ENCODE measurements at regions not wholly inside any gene's neighbourhood (a gene's known extent, or its start where the extent isn't known, plus 50 kb on each side); places are given as distances from the start of the nearest gene placed in this dataset.

GRCh38 chr11:111063726-111064517 lies 181.6 kb upstream of the POU2AF2 start:
- H3K4me2 ChIP-seq (ENCODE audit: low read length), result no peak overlapping the region
- no peak overlapping the region for H2AFZ ChIP-seq
- no peak overlapping the region for H3K4me3 ChIP-seq (ENCODE audit: low read depth, low read length)
- H3K9ac ChIP-seq, result no peak overlapping the region
- TF ChIP-seq CTCF (IDR thresholded peaks at IDR 0.05), result no peak
- H3K27me3 ChIP-seq (ENCODE audit: control insufficient read depth, insufficient read depth, low read length), result no peaks in the 10 kb centered on the region
- no peaks in the 10 kb centered on the region for H3K9me3 ChIP-seq (ENCODE audit: control insufficient read depth, low read length)
- H3K79me2 ChIP-seq, result no peaks in the 10 kb centered on the region
- no peak overlapping the region for H3K27ac ChIP-seq
- no peaks in the 10 kb centered on the region for H3K4me1 ChIP-seq
- no peaks in the 10 kb centered on the region for H3K36me3 ChIP-seq (ENCODE audit: control insufficient read depth, insufficient read depth, low read length)

DNA sequence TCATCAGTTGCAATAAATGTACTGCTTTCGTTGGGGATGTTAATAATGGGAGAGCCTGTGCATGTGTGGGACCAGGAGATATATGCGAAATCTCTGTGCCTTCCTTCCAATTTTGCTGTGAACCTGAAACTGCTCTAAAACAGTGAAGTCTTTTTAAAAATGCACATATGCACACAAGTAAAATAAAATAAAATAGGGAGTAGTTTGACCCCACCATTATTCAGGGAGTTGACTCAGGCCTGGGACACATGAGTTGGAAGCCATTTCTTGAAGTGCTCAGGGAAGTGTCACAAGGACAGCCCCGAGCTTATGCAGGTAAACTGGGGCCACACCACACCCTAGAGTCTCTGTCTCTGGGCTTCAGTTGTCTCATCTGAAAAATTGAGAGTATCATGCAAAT lies 183.1 kb upstream of the POU2AF2 start:
- no peak overlapping the region for H3K9ac ChIP-seq

DNA sequence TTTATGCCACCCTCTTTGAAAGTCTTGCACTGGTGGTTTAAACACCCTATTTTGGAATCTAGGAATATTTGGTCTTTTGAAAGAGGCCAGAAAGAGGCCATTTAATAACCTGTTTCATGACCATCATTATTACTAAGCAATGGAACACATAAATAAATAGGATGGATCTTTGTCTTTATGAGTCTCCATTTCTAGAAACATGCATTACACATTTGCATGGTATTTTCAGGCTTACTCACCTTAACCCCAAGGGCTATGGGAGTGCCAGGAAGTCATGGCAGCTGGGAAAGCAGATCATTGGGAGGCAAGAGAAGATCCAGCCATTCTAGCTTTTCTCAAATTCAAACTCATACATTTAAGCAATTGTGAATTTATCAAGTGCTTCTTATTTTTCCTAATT lies 185.8 kb upstream of the POU2AF2 start:
- no peaks in the 10 kb centered on the region for H3K9me3 ChIP-seq (ENCODE audit: control insufficient read depth, low read length)
- no peaks in the 10 kb centered on the region for H3K27me3 ChIP-seq (ENCODE audit: control insufficient read depth, insufficient read depth, low read length)
- no peak overlapping the region for H3K4me3 ChIP-seq (ENCODE audit: low read depth, low read length)
- no peak overlapping the region for H3K4me2 ChIP-seq (ENCODE audit: low read length)
- H3K27ac ChIP-seq, result no peak overlapping the region
- H2AFZ ChIP-seq, result no peak overlapping the region
- H3K36me3 ChIP-seq (ENCODE audit: control insufficient read depth, insufficient read depth, low read length), result no peaks in the 10 kb centered on the region
- TF ChIP-seq CTCF (IDR thresholded peaks at IDR 0.05), result no peak
- no peaks in the 10 kb centered on the region for H3K79me2 ChIP-seq
- no peak overlapping the region for H3K9ac ChIP-seq
- no peaks in the 10 kb centered on the region for H3K4me1 ChIP-seq

More for the DNA sequence above, 183.1 kb upstream of the POU2AF2 start:
- Histone ChIP-seq H3K27me3 (ENCODE audit: control insufficient read depth, insufficient read depth, low read length) (no peaks in the 10 kb centered on the region), H2AFZ (no peak overlapping the region), H3K79me2 (no peaks in the 10 kb centered on the region), H3K4me3 (ENCODE audit: low read depth, low read length) (no peak overlapping the region), H3K4me2 (ENCODE audit: low read length) (no peak overlapping the region), H3K36me3 (ENCODE audit: control insufficient read depth, insufficient read depth, low read length) (no peaks in the 10 kb centered on the region), H3K27ac (no peak overlapping the region), H3K4me1 (no peaks in the 10 kb centered on the region), H3K9me3 (ENCODE audit: control insufficient read depth, low read length) (no peaks in the 10 kb centered on the region)
- TF ChIP-seq CTCF (IDR thresholded peaks at IDR 0.05), result no peak

DNA sequence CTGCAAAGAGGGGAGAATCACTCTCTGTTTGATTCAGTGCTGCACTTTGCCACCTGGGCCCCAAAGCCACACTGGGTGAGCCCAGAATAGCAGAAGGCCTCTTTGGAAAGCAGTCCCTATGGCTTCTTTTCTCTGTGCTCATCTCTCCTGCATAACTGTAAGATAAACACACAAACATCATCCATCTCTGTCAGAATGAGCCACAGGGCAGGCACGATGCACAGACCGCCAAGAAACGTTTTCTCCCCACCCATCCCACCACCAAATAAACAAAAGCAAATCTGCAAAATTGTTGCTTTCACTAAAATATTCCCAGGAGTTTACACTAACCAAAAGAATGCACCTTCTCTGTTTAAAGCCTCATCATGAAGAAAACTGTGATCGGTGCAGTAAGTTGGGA lies 196.4 kb upstream of the POU2AF2 start:
- H2AFZ ChIP-seq, result no peak overlapping the region
- H3K27ac ChIP-seq, result no peak overlapping the region
- no peak overlapping the region for H3K4me2 ChIP-seq (ENCODE audit: low read length)
- no peaks in the 10 kb centered on the region for H3K27me3 ChIP-seq (ENCODE audit: control insufficient read depth, insufficient read depth, low read length)
- no peaks in the 10 kb centered on the region for H3K36me3 ChIP-seq (ENCODE audit: control insufficient read depth, insufficient read depth, low read length)
- TF ChIP-seq CTCF (IDR thresholded peaks at IDR 0.05), result no peak
- H3K79me2 ChIP-seq, result no peaks in the 10 kb centered on the region
- no peak overlapping the region for H3K4me3 ChIP-seq (ENCODE audit: low read depth, low read length)
- no peaks in the 10 kb centered on the region for H3K9me3 ChIP-seq (ENCODE audit: control insufficient read depth, low read length)
- H3K4me1 ChIP-seq, result no peaks in the 10 kb centered on the region
- no peak overlapping the region for H3K9ac ChIP-seq

GRCh38 chr11:111047374-111047773 lies 198.2 kb upstream of the POU2AF2 start:
- Histone ChIP-seq H3K9ac (no peak overlapping the region), H3K4me2 (ENCODE audit: low read length) (no peak overlapping the region), H3K4me3 (ENCODE audit: low read depth, low read length) (no peak overlapping the region), H3K79me2 (no peaks in the 10 kb centered on the region), H3K27ac (no peak overlapping the region), H2AFZ (no peak overlapping the region), H3K36me3 (ENCODE audit: control insufficient read depth, insufficient read depth, low read length) (no peaks in the 10 kb centered on the region), H3K9me3 (ENCODE audit: control insufficient read depth, low read length) (no peaks in the 10 kb centered on the region), H3K4me1 (no peaks in the 10 kb centered on the region), H3K27me3 (ENCODE audit: control insufficient read depth, insufficient read depth, low read length) (no peaks in the 10 kb centered on the region)
- TF ChIP-seq CTCF (IDR thresholded peaks at IDR 0.05), result no peak
